GM21390 (cell line): ENCODE measurements at regions not wholly inside any gene's neighbourhood (a gene's known extent, or its start where the extent isn't known, plus 50 kb on each side); places are given as distances from the start of the nearest gene placed in this dataset.
"Not testable (repeated sequence)": the region's sequence is repeated elsewhere in the genome, so short reads cannot be mapped to it uniquely, and the experiment has no call there.

ENCODE experiments used
- ATAC-seq: cut with Tn5 transposase; IDR thresholded peaks from one replicate; pipeline ENCODE4 v1.9.1; 2021; ENCODE audit not compliant: unreplicated experiment

GRCh38 chr9:81037889-81038288, 651.5 kb downstream of the TLE1 start:
- no peak for ATAC-seq

- no peak for ATAC-seq
Observed at GRCh38 chr9:81035601-81036000, 653.7 kb downstream of the TLE1 start.

GRCh38 chr9:81035171-81035570, 654.2 kb downstream of the TLE1 start:
- no peak for ATAC-seq

- ATAC-seq: no peak
Observed at GRCh38 chr9:81032831-81033230, 656.5 kb downstream of the TLE1 start.

GRCh38 chr9:81032030-81032572, 657.2 kb downstream of the TLE1 start:
- no peak for ATAC-seq

- ATAC-seq: no peak
Observed at GRCh38 chr9:81031422-81032029, 657.8 kb downstream of the TLE1 start.

GRCh38 chr9:81030027-81030426, 659.3 kb downstream of the TLE1 start:
- no peak for ATAC-seq

GRCh38 chr9:81028504-81028903, 660.8 kb downstream of the TLE1 start:
- ATAC-seq: no peak

- no peak for ATAC-seq
Observed at GRCh38 chr9:81022177-81022576, 667.2 kb downstream of the TLE1 start.

- ATAC-seq: not testable (repeated sequence)
Observed at GRCh38 chr9:81014945-81015344, 674.4 kb downstream of the TLE1 start.

- ATAC-seq: not testable (repeated sequence)
Observed at GRCh38 chr9:81013191-81013590, 676.2 kb downstream of the TLE1 start.

- no peak for ATAC-seq
Observed at GRCh38 chr9:81002906-81003305, 686.4 kb downstream of the TLE1 start.

GRCh38 chr9:81002242-81002641, 687.1 kb downstream of the TLE1 start:
- no peak for ATAC-seq

GRCh38 chr9:80995759-80996158, 693.6 kb downstream of the TLE1 start:
- no peak for ATAC-seq

GRCh38 chr9:80994892-80995291, 694.5 kb downstream of the TLE1 start:
- no peak for ATAC-seq

GRCh38 chr9:80985595-80985994, 703.8 kb downstream of the TLE1 start:
- not testable (repeated sequence) for ATAC-seq

- ATAC-seq: no peak
Observed at GRCh38 chr9:80976403-80976802, 712.9 kb downstream of the TLE1 start.

GRCh38 chr9:80970377-80970776, 719.0 kb downstream of the TLE1 start:
- ATAC-seq: not testable (repeated sequence)

GRCh38 chr9:80968611-80969010, 720.7 kb downstream of the TLE1 start:
- no peak for ATAC-seq

GRCh38 chr9:80964914-80965313, 724.4 kb downstream of the TLE1 start:
- ATAC-seq: no peak

- ATAC-seq: no peak
Observed at GRCh38 chr9:80964374-80964773, 725.0 kb downstream of the TLE1 start.

GRCh38 chr9:80957801-80958200, 731.5 kb downstream of the TLE1 start:
- no peak for ATAC-seq

GRCh38 chr9:80954521-80954920, 734.8 kb downstream of the TLE1 start:
- ATAC-seq: no peak
